CD14-positive monocyte (primary cell): ENCODE measurements at regions not wholly inside any gene's neighbourhood (a gene's known extent, or its start where the extent isn't known, plus 50 kb on each side); places are given as distances from the start of the nearest gene placed in this dataset.

ENCODE experiments used
- DNase-seq, 3 donors: peaks; one replicate each; pipeline ENCODE4 v3.0.0-alpha.2; 2011 to 2022
- H2AFZ ChIP-seq: 2 replicates; pipeline ENCODE4 v1.6.0; 2012; ENCODE audit warnings: mild to moderate bottlenecking, low read depth, low read length, inconsistent platforms; ENCODE audit not compliant: insufficient read depth, poor library complexity, severe bottlenecking
- H3K27ac ChIP-seq, 2 donors: 1 replicate in 1 of 2; 2 replicates in 1 of 2; pipeline ENCODE4 v1.5.1; 2012 to 2013; ENCODE audit warnings: low read length in 2 of 2, control low read depth in 1 of 2, inconsistent platforms in 1 of 2, low read depth in 1 of 2, mild to moderate bottlenecking in 1 of 2
- H3K27me3 ChIP-seq, 2 donors: one replicate each; pipeline versions ENCODE4 v1.6.0 to v1.6.1; 2011 to 2013; ENCODE audit warnings: low read length in 2 of 2; ENCODE audit not compliant: control insufficient read depth in 2 of 2, insufficient read depth in 2 of 2
- H3K36me3 ChIP-seq, 2 donors: replicated peaks in 1 of 2; 1 replicate in 1 of 2; 2 replicates in 1 of 2; pipeline versions ENCODE4 v1.5.1 to v1.6.1; 2012 to 2013; ENCODE audit warnings: low read length in 2 of 2, control low read depth in 1 of 2, inconsistent platforms in 1 of 2, mild to moderate bottlenecking in 1 of 2; ENCODE audit not compliant: insufficient read depth in 2 of 2, control insufficient read depth in 1 of 2
- H3K4me1 ChIP-seq, 2 donors: 1 replicate in 1 of 2; 2 replicates in 1 of 2; pipeline versions ENCODE4 v1.5.1 to v1.6.1; 2012 to 2013; ENCODE audit warnings: low read length in 2 of 2, control low read depth in 1 of 2, inconsistent platforms in 1 of 2, mild to moderate bottlenecking in 1 of 2, moderate library complexity in 1 of 2; ENCODE audit not compliant: insufficient read depth in 2 of 2, control insufficient read depth in 1 of 2
- H3K4me2 ChIP-seq: replicated peaks from 2 replicates; pipeline ENCODE3; 2012; ENCODE audit warnings: low read length, moderate library complexity, mild to moderate bottlenecking; ENCODE audit not compliant: poor library complexity, severe bottlenecking; ENCODE audit errors: extremely low read depth
- H3K4me3 ChIP-seq, 3 experiments: fragments of 200-600 bp in 1 of 3; sonication (generic) in 1 of 3; replicated peaks in 1 of 3; 1 replicate in 2 of 3; 2 replicates in 1 of 3; pipeline ENCODE4 v1.5.1; 2011 to 2013; ENCODE audit warnings: low read length in 3 of 3, mild to moderate bottlenecking in 3 of 3, control low read depth in 2 of 3, low read depth in 2 of 3, inconsistent platforms in 1 of 3, moderate library complexity in 1 of 3
- H3K79me2 ChIP-seq: 2 replicates; pipeline ENCODE4 v1.6.0; 2012; ENCODE audit warnings: mild to moderate bottlenecking, control low read depth, inconsistent platforms, low read length, moderate library complexity; ENCODE audit not compliant: insufficient read depth
- H3K9ac ChIP-seq: 2 replicates; pipeline ENCODE4 v1.6.0; 2017; ENCODE audit warnings: low read length, mild to moderate bottlenecking; ENCODE audit not compliant: insufficient read depth, poor library complexity, severe bottlenecking
- H3K9me3 ChIP-seq, 2 donors: replicated peaks in 1 of 2; 1 replicate in 1 of 2; 2 replicates in 1 of 2; pipeline versions ENCODE4 v1.5.1 to v1.6.1; 2012 to 2013; ENCODE audit warnings: low read length in 2 of 2, control low read depth in 1 of 2; ENCODE audit not compliant: control insufficient read depth in 1 of 2, insufficient read depth in 1 of 2
- H4K20me1 ChIP-seq: 2 replicates; pipeline ENCODE4 v1.6.0; 2012; ENCODE audit warnings: mild to moderate bottlenecking, low read length, control low read depth, moderate library complexity; ENCODE audit not compliant: insufficient read depth
- H3K27ac Mint-ChIP-seq, 7 donors: one replicate each; pipeline ENCODE4 v1.8.0; 2020; ENCODE audit warnings: mild to moderate bottlenecking in 7 of 7, mixed read lengths in 7 of 7, moderate library complexity in 6 of 7, inconsistent platforms in 2 of 7
- H3K27me3 Mint-ChIP-seq, 3 donors: one replicate each; pipeline ENCODE4 v1.8.0; 2021 to 2022; ENCODE audit warnings: low read depth in 3 of 3, mild to moderate bottlenecking in 3 of 3, mixed read lengths in 3 of 3, moderate library complexity in 3 of 3, inconsistent platforms in 1 of 3
- H3K36me3 Mint-ChIP-seq, 2 donors: one replicate each; pipeline ENCODE4 v1.8.0; 2020; ENCODE audit warnings: mixed read lengths in 2 of 2, inconsistent platforms in 1 of 2, mild to moderate bottlenecking in 1 of 2
- H3K4me1 Mint-ChIP-seq: one replicate; pipeline ENCODE4 v1.8.0; 2020; ENCODE audit warnings: mild to moderate bottlenecking, mixed read lengths
- H3K4me3 Mint-ChIP-seq, 2 donors: one replicate each; pipeline ENCODE4 v1.8.0; 2020; ENCODE audit warnings: mild to moderate bottlenecking in 2 of 2, mixed read lengths in 2 of 2, moderate library complexity in 1 of 2
- H3K9me3 Mint-ChIP-seq, 7 donors: one replicate each; pipeline ENCODE4 v1.8.0; 2020 to 2022; ENCODE audit warnings: mixed read lengths in 7 of 7, mild to moderate bottlenecking in 6 of 7, moderate library complexity in 6 of 7, inconsistent platforms in 2 of 7
- WGBS: methylation state at CpG from one replicate; pipeline ENCODE4 v1.1.5; 2013; ENCODE audit warnings: missing lambda C conversion rate; ENCODE audit not compliant: insufficient coverage; 5-methylcytosine and 5-hydroxymethylcytosine counted together
- intact Hi-C, 2 donors: fragments of 100-400 bp; cut with micrococcal nuclease; formaldehyde crosslinking; loops; one replicate each; pipeline versions ENCODE4 v1.15.0 to v1.15.1; 2023
- TF ChIP-seq, protein P1 (sequence below): fragments of 200-600 bp; IDR thresholded peaks from one replicate; pipeline ENCODE4 v1.8.0; 2022; ENCODE audit warnings: antibody characterized with exemption, mild to moderate bottlenecking

DNA sequence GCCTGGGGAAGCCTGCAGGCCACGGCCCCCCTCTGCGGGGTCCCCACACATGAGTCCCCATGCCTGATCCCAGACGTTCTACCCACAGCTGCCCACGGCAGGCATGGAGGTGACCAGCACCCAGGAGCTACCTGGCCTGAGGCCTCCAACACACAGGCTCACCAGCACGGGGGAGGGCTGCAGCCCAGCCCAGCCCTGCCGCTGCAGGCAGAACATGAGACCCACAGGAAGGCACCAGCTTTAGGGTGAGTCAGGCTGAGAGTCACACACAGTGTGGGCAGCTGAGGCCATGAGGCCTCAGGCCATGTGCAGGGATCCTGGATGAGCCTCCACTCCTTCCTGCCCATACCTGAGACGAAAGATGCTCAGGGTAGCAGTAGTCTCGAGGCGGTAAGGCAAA, 121.1 kb downstream of the PSMG1 start:
- no peaks in the 10 kb centered on the region for H3K4me1 Mint-ChIP-seq
- H3K9me3 Mint-ChIP-seq: peaks cover 0 to 9% (median 0%) of the 10 kb centered on the region in 7 donors
- Histone ChIP-seq H3K27me3 (no peaks in the 10 kb centered on the region), H3K4me2 (no peak overlapping the region), H3K36me3 (no peaks in the 10 kb centered on the region), H2AFZ (no peak overlapping the region), H4K20me1 (no peaks in the 10 kb centered on the region), H3K9ac (no peak overlapping the region), H3K4me3 (no peak overlapping the region), H3K9me3 (peaks cover 0 to 6% of the 10 kb centered on the region in 2 donors), H3K27ac (no peak overlapping the region), H3K4me1 (no peaks in the 10 kb centered on the region), H3K79me2 (no peaks in the 10 kb centered on the region)
- H3K27me3 Mint-ChIP-seq: no peaks in the 10 kb centered on the region
- TF ChIP-seq, protein P1, sequence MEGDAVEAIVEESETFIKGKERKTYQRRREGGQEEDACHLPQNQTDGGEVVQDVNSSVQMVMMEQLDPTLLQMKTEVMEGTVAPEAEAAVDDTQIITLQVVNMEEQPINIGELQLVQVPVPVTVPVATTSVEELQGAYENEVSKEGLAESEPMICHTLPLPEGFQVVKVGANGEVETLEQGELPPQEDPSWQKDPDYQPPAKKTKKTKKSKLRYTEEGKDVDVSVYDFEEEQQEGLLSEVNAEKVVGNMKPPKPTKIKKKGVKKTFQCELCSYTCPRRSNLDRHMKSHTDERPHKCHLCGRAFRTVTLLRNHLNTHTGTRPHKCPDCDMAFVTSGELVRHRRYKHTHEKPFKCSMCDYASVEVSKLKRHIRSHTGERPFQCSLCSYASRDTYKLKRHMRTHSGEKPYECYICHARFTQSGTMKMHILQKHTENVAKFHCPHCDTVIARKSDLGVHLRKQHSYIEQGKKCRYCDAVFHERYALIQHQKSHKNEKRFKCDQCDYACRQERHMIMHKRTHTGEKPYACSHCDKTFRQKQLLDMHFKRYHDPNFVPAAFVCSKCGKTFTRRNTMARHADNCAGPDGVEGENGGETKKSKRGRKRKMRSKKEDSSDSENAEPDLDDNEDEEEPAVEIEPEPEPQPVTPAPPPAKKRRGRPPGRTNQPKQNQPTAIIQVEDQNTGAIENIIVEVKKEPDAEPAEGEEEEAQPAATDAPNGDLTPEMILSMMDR: no peak
- H3K36me3 Mint-ChIP-seq: no peaks in the 10 kb centered on the region
- no peak overlapping the region for H3K4me3 Mint-ChIP-seq
- H3K27ac Mint-ChIP-seq: no peak overlapping the region
- intact Hi-C loops: loop anchor here in 1 of 2 donors (10.0 kb wide), 1 partner anchor 53 kb away; no protein-coding TSS in a partner anchor
- no peak for DNase-seq
- WGBS: 97% methylated on average over 9 of the region's 9 CpGs

DNA sequence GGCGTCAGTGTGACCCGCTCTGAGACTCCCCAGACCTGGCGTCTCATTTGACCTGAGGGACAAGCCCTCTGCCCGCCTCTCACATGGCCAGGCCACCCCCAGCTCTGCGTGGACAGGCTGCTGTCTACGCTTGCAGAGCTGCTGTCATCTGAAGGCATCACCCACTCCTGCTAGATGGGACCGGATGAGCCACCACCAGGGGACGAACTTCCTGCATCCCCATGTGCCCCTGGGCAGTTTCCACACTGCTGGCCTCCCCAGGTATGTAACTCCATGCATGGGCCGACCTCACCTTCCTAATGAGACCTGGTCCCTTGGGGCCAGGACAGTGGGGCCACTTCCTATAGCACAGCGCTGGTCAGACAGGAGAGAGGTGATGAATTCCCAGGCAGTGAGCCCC, 121.5 kb downstream of the PSMG1 start:
- H3K4me3 ChIP-seq: no peak overlapping the region
- H3K9ac ChIP-seq: no peak overlapping the region
- Mint-ChIP-seq H3K9me3 (peaks cover 0 to 9% (median 0%) of the 10 kb centered on the region in 7 donors), H3K27me3 (no peaks in the 10 kb centered on the region), H3K4me1 (peaks cover 4% of the 10 kb centered on the region), H3K27ac (peak overlapping the region in 1 of 7 donors; percentile 24), H3K36me3 (no peaks in the 10 kb centered on the region), H3K4me3 (no peak overlapping the region)
- peaks cover under 1 to 3% of the 10 kb centered on the region in 2 donors for H3K4me1 ChIP-seq
- H3K27me3 ChIP-seq: no peaks in the 10 kb centered on the region
- WGBS: 96% methylated on average over 9 of the region's 10 CpGs
- DNase-seq: no peak
- H3K36me3 ChIP-seq: no peaks in the 10 kb centered on the region
- H4K20me1 ChIP-seq: no peaks in the 10 kb centered on the region
- H2AFZ ChIP-seq: no peak overlapping the region
- peaks cover 0 to 6% of the 10 kb centered on the region in 2 donors for H3K9me3 ChIP-seq
- no peaks in the 10 kb centered on the region for H3K79me2 ChIP-seq
- TF ChIP-seq, protein P1: no peak
- intact Hi-C loops: loop anchor here in 1 of 2 donors (10.0 kb wide), 1 partner anchor 53 kb away; no protein-coding TSS in a partner anchor
- no peak overlapping the region for H3K27ac ChIP-seq
- H3K4me2 ChIP-seq: no peak overlapping the region
